ENCODE measurements at regions not wholly inside any gene's neighbourhood (a gene's known extent, or its start where the extent isn't known, plus 50 kb on each side); places are given as distances from the start of the nearest gene placed in this dataset.
"Not testable (repeated sequence)": the region's sequence is repeated elsewhere in the genome, so short reads cannot be mapped to it uniquely, and the experiment has no call there.

DNA sequence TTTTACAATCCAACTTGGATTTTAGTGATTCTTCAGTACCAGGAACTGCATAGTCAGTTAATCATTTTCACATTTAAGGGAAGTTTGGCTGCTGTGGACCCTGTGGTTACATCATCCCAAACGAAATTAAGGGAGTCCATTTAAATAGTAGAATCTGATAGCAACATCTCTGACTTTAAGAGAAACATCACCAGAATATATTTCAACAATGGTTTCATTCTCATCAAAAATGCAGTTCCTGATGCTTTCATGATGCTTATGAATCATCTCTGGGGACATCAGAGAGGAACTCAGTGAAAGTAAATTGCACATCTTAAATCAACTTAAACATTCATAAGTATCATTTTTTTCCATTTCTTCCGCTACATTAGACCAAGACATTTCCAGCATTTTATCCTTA lies 1170.7 kb downstream of the FSCB start:
- Histone ChIP-seq H3K4me2 (no peak overlapping the region), H3K4me1 (no peaks in the 10 kb centered on the region), H3K27ac (no peak overlapping the region), H3K4me3 (no peak overlapping the region), H3K9me3 (no peaks in the 10 kb centered on the region)
- CTCF ChIA-PET, result no interaction called here
- no peak for FAIRE-seq
- ATAC-seq, result no peak
- DNase-seq (ENCODE audit: low read depth in 1 of 2, low spot score in 1 of 2), result no peak
- TF ChIP-seq RFX5 (IDR thresholded peaks at IDR 0.05) (no peak), ZNF302 (CRISPR knock-in tag; IDR thresholded peaks at IDR 0.05) (no peak), NFE2L2 (conservative IDR thresholded peaks at IDR 0.05; ENCODE audit: low read length) (no peak), CEBPB (IDR thresholded peaks at IDR 0.05) (no peak), JUNB (IDR thresholded peaks at IDR 0.05) (no peak), CHD4 (IDR thresholded peaks at IDR 0.05; ENCODE audit: borderline replicate concordance) (no peak), HEYL (CRISPR knock-in tag; IDR thresholded peaks at IDR 0.05) (no peak), MYC (IDR thresholded peaks at IDR 0.05; ENCODE audit: borderline replicate concordance, low read length) (no peak), EHF (CRISPR knock-in tag; IDR thresholded peaks at IDR 0.05) (no peak)
- TF ChIP-seq, protein P1, sequence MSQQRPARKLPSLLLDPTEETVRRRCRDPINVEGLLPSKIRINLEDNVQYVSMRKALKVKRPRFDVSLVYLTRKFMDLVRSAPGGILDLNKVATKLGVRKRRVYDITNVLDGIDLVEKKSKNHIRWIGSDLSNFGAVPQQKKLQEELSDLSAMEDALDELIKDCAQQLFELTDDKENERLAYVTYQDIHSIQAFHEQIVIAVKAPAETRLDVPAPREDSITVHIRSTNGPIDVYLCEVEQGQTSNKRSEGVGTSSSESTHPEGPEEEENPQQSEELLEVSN (IDR thresholded peaks at IDR 0.05; ENCODE audit: borderline replicate concordance, low read depth), result no peak
- TF ChIP-seq, protein P2, sequence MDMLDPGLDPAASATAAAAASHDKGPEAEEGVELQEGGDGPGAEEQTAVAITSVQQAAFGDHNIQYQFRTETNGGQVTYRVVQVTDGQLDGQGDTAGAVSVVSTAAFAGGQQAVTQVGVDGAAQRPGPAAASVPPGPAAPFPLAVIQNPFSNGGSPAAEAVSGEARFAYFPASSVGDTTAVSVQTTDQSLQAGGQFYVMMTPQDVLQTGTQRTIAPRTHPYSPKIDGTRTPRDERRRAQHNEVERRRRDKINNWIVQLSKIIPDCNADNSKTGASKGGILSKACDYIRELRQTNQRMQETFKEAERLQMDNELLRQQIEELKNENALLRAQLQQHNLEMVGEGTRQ (IDR thresholded peaks at IDR 0.05), result no peak
- TF ChIP-seq, protein P3, sequence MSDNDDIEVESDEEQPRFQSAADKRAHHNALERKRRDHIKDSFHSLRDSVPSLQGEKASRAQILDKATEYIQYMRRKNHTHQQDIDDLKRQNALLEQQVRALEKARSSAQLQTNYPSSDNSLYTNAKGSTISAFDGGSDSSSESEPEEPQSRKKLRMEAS (IDR thresholded peaks at IDR 0.05), result no peak
- POLR2A ChIA-PET, result no interaction called here
- WGBS (ENCODE audit: missing lambda C conversion rate), result 36% methylated on average over 2 of the region's 2 CpGs

DNA sequence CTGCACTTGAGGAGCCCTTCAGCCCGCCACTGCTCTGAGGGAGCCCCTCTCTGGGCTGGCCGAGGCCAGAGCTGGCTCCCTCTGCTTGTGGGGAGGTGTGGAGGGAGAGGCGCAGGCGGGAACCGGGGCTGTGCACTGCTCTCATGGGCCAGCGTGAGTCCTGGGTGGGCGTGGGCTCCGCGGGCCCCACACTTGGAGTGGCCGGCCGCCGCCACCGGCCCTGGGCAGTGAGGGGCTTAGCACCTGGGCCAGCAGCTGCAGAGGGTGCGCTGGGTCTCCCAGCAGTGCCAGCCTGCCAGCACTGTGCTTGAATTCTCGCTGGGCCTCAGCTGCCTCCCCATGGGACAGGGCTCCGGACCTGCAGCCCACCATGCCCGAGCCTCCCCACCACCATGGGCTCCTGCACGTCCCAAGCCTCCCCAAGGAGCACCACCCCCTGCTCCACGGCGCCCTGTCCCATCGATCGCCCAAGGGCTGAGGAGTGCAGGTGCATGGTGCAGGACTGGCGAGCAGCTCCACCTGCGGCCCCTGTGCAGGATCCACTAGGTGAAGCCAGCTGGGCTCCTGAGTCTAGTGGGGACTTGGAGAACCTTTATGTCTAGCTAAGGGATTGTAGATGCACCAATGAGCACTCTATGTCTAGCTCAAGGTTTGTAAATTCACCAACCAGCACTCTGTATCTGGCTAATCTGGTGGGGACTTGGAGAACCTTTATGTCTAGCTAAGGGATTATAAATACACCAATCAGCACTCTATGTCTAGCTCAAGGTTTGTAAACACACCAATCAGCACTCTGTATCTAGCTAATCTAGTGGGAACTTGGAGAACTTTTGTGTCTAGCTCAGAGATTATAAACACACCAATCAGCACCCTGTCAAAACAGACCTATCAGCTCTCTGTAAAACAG lies 1180.3 kb downstream of the FSCB start:
- FAIRE-seq; POLR2A ChIA-PET; H3K4me1 ChIP-seq; H3K9me3 ChIP-seq; DNase-seq (ENCODE audit: low read depth in 1 of 2, low spot score in 1 of 2); CTCF ChIA-PET; ATAC-seq; H3K27ac ChIP-seq; H3K4me3 ChIP-seq; H3K4me2 ChIP-seq: not testable (repeated sequence)
- WGBS (ENCODE audit: missing lambda C conversion rate), result 0% methylated on average over 2 of the region's 24 CpGs

DNA sequence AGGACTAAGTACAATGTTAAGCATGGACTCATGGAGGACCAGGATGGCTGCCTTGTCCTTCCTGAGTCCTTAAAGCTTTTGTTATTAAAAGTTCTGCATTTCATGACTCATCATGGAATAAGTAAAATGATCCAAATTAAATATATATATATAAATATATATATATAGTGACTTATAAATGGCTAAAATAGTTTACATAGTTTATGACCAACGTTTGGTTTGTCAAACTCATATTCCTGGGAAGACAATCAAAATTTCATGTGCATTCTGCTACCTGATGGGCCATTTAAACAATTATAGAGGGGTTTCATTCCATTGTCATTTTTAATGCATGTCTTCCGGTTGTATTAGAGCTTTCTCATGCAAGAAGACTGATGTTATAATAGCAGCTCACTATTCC lies 1190.7 kb downstream of the FSCB start:
- ATAC-seq, result no peak
- no peak overlapping the region for H3K27ac ChIP-seq
- no peak overlapping the region for H3K4me2 ChIP-seq
- WGBS (ENCODE audit: missing lambda C conversion rate), result 15% methylated on average over 2 of the region's 2 CpGs
- DNase-seq (ENCODE audit: low read depth in 1 of 2, low spot score in 1 of 2), result no peak
- TF ChIP-seq CEBPB (IDR thresholded peaks at IDR 0.05) (no peak), NFE2L2 (conservative IDR thresholded peaks at IDR 0.05; ENCODE audit: low read length) (no peak), CBX8 (IDR thresholded peaks at IDR 0.05) (no peak), ZC3H11A (IDR thresholded peaks at IDR 0.05) (no peak), KDM1A (IDR thresholded peaks at IDR 0.05; ENCODE audit: low read depth) (no peak), CHD4 (IDR thresholded peaks at IDR 0.05; ENCODE audit: borderline replicate concordance) (no peak), BHLHE40 (IDR thresholded peaks at IDR 0.05; ENCODE audit: low read depth, low read length) (no peak), EP300 (IDR thresholded peaks at IDR 0.05) (no peak), RNF2 (IDR thresholded peaks at IDR 0.05; ENCODE audit: borderline replicate concordance, low read depth) (no peak), JUNB (IDR thresholded peaks at IDR 0.05) (no peak)
- TF ChIP-seq, protein P4, sequence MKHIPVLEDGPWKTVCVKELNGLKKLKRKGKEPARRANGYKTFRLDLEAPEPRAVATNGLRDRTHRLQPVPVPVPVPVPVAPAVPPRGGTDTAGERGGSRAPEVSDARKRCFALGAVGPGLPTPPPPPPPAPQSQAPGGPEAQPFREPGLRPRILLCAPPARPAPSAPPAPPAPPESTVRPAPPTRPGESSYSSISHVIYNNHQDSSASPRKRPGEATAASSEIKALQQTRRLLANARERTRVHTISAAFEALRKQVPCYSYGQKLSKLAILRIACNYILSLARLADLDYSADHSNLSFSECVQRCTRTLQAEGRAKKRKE (CRISPR knock-in tag; IDR thresholded peaks at IDR 0.05; ENCODE audit: low read depth), result no peak
- TF ChIP-seq, protein P5, sequence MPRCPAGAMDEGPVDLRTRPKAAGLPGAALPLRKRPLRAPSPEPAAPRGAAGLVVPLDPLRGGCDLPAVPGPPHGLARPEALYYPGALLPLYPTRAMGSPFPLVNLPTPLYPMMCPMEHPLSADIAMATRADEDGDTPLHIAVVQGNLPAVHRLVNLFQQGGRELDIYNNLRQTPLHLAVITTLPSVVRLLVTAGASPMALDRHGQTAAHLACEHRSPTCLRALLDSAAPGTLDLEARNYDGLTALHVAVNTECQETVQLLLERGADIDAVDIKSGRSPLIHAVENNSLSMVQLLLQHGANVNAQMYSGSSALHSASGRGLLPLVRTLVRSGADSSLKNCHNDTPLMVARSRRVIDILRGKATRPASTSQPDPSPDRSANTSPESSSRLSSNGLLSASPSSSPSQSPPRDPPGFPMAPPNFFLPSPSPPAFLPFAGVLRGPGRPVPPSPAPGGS (IDR thresholded peaks at IDR 0.05), result no peak
- TF ChIP-seq, protein P6, sequence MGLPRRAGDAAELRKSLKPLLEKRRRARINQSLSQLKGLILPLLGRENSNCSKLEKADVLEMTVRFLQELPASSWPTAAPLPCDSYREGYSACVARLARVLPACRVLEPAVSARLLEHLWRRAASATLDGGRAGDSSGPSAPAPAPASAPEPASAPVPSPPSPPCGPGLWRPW (IDR thresholded peaks at IDR 0.05), result no peak
- ChIA-PET POLR2A (no interaction called here), CTCF (no interaction called here)
- no peaks in the 10 kb centered on the region for H3K4me1 ChIP-seq
- no peak overlapping the region for H3K4me3 ChIP-seq
- FAIRE-seq, result no peak
- no peaks in the 10 kb centered on the region for H3K9me3 ChIP-seq
